NCI-H345 (cell line): ENCODE measurements at regions not wholly inside any gene's neighbourhood (a gene's known extent, or its start where the extent isn't known, plus 50 kb on each side); places are given as distances from the start of the nearest gene placed in this dataset.
A peak's percentile ranks its signal among the peaks of the same experiment; 100 is the strongest.

Experiments used
- DNase-seq: peaks from one replicate; lab custom pipeline; 2025; lab: John Stamatoyannopoulos, UW

DNA sequence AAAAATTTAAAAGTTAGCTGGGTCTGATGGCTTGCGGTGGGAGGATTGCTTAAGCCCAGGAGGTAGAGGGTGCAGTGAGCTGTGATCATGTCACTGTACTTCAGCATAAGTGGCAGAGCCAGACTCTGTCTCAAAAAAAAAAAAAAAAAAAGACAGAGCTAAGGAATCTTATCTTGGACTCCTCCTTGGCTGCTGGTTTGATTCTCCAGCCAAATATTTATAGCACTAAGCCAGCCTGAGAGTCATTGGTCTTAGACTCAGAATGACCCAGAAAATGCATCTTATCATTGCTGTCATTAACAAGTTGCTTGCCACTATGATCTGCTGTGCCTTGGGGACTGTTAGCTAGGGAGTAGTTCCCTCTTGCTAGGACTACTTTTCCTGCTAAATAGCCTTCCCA lies 164.7 kb downstream of the GNAT3 start:
- DNase-seq, result no peak

GRCh38 chr7:80346704-80347103 lies 165.2 kb downstream of the GNAT3 start:
- no peak for DNase-seq

DNA sequence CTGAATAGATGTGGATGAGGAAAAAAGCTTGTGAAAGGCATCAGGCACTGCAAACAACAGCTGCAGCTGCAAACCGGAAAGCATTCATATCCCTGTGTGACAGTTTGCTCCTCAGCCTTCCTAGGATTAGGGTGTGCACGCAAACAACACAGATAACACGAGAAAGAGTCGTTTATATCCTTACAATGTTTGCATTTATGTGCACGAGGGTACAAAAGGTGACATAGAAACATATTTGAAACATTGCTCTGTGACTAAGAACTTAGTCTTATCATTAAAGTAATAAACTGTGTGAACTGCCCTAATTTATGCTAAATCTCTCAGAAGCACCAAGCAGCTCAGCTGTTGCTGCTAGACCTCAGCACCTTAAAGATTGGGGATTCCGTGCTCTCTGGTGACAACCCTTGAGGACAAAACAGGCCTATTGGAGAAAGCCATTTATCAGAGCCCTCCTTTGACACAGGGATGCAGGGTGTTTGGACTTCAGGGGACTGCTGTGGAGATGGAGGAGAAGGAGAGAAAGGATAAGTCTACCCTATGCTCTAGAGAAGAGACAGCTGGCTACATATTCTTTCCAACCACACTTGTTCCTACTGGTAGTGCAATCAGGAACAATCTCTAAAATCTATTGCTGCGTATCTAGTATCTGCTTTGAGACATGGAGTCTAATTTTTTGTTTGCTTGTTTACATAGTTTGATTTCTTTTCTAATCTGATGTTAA lies 176.2 kb downstream of the GNAT3 start:
- peak; percentile 72 for DNase-seq

DNA sequence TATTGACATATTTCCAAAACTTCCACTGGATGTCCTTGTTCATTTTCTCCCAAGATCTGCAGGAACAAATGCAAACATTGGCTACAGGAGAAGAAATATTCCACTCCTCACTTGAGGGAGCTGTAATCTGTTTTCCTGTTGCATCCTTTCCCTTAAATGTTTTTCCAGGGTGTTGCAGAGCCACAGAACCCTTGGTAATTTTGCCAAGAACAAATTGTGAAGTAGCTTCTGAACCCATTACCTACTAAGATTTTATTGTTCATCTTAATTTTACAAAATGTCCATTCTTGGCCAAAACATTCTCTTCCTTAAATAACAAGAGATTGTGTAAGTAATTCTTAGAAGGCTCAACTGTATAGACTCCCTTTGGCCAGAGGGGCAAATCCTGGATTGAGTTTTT lies 177.0 kb downstream of the GNAT3 start:
- no peak for DNase-seq

DNA sequence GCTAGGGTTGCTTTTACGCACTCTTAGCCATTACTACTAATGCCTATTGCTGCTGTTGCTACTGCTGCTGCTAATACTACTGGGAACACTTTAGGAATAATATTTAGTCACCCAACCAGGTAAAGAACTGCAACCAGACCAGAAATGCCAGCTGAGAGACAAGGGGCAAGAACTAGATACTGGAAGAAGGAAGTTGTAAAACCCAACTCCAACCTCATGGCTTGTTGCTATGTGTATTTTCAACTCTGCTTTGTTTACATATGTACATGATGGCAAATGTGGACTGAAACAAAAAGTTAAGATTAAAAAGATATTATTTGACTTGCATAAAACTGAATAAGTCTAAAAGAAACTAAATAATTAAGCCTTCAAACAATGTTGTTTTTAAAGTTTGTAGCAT lies 177.7 kb downstream of the GNAT3 start:
- no peak for DNase-seq

DNA sequence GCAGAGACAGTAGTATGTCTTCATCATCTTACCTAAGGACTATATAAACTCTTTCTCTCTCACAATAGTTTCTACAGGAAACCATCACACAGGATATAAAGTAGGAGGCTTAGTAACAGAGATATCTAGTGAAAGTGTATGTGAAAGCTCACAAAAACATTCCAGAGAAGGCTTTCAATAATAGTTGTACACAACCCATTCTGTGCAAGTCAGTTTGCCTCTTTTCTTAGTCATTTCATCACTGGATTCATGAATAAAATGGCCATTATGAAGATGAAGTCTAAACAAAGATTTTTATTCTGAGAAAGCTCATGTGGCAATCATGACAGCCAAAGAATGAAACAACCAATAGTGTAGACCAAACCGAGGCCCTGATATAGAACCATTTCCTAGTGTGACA lies 178.8 kb downstream of the GNAT3 start:
- no peak for DNase-seq

- DNase-seq, result no peak
Observed at GRCh38 chr7:80330434-80330833, 181.4 kb downstream of the GNAT3 start.

DNA sequence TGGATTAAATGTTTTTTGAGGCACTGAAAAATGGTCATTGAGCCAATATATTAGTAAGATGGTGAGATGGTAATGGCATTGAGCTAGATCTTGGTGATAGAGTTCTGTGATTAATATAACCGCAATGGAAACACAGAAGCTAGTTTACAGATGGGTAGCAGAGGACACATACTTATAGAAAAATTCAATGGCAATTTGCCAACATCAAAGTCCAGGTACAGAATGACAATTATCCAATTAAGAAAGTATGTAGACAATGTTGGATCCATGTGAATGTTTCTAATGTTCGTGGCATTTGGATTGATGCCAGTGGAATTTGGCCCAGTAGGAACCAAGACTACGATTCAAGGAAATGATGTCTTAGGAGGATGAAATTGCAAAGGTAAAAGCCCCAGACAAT lies 187.8 kb downstream of the GNAT3 start:
- DNase-seq, result no peak

DNA sequence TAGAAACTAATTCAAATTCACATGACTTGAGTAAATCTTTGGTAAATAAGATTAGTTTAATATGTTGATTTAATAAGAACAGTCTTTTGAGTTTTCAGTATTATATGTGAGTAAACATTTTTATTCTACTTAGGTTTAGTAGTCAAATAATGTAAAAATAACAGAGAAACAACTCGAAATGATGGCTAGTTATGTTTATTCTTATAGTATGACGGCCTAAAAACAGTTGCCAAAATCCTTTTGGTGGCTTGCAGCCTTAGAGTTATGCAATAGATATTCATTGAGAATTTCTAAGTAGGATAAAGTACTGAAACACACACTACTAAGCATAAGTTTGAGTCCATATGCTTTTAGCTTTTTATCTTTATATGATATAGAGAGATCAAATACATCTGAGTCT lies 184.8 kb downstream of the GNAI1 start:
- no peak for DNase-seq

DNA sequence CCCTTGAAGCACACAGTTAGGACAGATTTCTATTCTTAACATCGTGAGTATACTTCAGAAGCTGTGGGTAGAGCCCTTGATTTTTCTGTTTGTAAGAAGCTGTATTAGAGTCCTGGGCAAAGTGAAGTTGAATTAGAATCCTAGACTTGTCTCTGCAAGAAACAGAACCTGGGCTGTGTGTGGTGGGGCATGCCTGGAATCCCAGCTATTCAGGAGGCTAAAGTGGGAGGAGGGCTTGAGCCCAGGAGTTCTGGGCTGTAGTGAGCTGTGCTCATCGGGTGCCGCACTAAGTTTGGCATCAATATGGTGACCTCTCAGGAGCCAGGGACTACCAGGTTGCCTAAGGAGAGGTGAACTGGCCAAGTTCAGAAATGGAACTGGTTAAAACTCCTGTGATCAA lies 183.4 kb downstream of the GNAI1 start:
- no peak for DNase-seq

- no peak for DNase-seq
Observed at GRCh38 chr7:80316811-80317210, 182.2 kb downstream of the GNAI1 start.

DNA sequence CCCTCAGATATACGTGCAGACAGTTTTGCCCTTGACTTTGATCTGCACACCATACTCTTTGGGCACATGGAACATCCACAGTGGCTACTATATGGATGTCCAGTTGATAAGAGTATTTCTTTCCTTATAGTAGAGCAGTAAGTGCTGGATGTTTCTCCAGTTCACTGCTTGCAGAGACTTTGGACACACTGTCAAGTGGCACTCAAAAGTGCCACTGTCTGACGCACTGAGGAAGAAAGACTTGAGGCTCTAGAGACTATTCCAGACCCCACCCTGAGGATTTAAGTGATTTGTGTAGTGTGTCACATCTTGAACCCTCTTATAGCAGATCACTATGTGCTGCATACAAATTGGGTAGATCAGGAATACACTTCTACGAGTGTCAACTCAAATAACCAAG lies 179.1 kb downstream of the GNAI1 start:
- no peak for DNase-seq

GRCh38 chr7:80313067-80313626 lies 178.5 kb downstream of the GNAI1 start:
- no peak for DNase-seq

GRCh38 chr7:80312139-80312661 lies 177.6 kb downstream of the GNAI1 start:
- DNase-seq, result peak; percentile 53

DNA sequence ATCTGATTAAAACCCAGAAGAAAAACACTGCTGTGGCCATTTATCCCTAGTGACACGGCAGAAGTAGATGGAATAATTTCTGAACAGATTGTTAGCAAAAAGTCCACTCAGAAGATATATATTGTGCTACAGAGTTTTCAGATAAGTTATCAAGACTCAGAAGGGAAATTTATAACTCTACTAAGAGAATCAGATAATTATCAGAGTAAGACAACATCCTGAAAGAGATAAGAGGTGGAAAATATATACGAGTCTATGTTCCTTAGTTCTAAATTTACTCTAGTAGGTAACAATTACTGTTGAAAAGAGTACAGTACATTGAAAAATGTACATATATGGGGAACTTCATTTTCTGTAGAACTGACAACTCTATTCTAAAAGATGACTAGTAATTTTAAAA lies 176.7 kb downstream of the GNAI1 start:
- no peak for DNase-seq

- DNase-seq, result no peak
Observed at GRCh38 chr7:80309971-80310549, 175.4 kb downstream of the GNAI1 start.

GRCh38 chr7:80309377-80309776 lies 174.7 kb downstream of the GNAI1 start:
- DNase-seq, result no peak

DNA sequence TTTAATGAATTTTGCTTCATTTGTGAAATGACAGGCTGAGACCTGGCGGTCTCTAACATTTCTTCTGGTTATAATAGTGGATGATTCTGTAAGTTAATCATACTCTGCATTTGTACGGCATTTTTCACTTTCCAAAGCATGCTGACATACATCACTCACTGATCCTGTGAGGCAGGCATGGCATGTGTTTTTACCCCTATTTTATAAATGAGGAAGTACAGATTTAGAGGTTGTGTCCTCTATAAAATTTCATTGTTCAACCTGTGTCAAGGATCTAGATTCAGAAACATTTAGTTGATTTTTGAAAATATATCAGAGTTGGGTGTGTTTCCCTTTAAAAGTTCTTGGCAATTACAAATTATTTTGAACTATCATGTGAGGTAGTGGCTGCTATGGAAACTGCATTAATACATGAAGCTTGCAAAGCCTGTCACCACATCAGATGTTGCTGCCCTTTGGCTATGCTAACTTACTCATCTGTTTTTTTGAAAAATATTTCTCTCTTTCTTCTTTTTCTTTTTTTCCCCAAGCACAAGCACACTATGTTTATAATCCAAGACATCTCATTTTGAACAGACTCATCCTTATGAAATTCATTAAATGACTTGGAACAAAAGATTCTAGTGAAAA lies 172.7 kb downstream of the GNAI1 start:
- DNase-seq, result no peak

DNA sequence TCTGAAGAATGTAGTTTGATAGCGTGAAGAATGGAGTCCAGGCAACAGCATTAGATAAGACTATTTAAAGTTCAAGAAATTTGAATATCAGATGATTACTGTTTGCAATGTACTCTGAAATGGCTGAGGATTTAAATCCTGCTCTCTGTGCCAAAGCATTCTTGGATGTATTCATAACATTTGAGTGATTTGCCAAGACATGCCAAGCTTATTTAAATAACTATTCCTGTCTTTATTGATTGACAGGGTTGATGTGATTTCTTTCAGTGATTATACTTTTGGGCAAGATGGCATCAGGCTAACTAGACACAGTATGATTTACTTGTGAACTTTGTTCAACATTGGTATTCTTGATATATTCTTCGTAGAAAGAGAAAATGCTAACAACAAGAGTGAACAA lies 168.7 kb downstream of the GNAI1 start:
- DNase-seq, result no peak

- DNase-seq, result no peak
Observed at GRCh38 chr7:80302636-80303035, 168.0 kb downstream of the GNAI1 start.

- no peak for DNase-seq
Observed at GRCh38 chr7:80302078-80302477, 167.4 kb downstream of the GNAI1 start.

GRCh38 chr7:80298201-80298600 lies 163.6 kb downstream of the GNAI1 start:
- no peak for DNase-seq

GRCh38 chr7:80294346-80294745 lies 159.7 kb downstream of the GNAI1 start:
- no peak for DNase-seq
